Esophagus muscularis mucosa (tissue), 4 donors: ENCODE measurements at regions not wholly inside any gene's neighbourhood (a gene's known extent, or its start where the extent isn't known, plus 50 kb on each side); places are given as distances from the start of the nearest gene placed in this dataset.

Experiments
- DNase-seq: peaks from one replicate; pipeline ENCODE4 v3.0.0-alpha.2; 2017; ENCODE audit errors: extremely low spot score
- H3K27ac ChIP-seq, 4 donors: fragments of 200-600 bp; sonication (generic); replicated peaks in 1 of 4; 1 replicate in 3 of 4; 2 replicates in 1 of 4; pipeline ENCODE4 v1.5.1; 2016 to 2019; ENCODE audit warnings: mild to moderate bottlenecking in 1 of 4
- H3K27me3 ChIP-seq, 4 donors: fragments of 200-600 bp; sonication (generic); one replicate each; pipeline versions ENCODE4 v1.5.1 to v1.6.0; 2016 to 2019
- H3K36me3 ChIP-seq, 4 donors: fragments of 200-600 bp; sonication (generic); one replicate each; pipeline ENCODE4 v1.5.1; 2016 to 2019
- H3K4me1 ChIP-seq, 4 donors: fragments of 200-600 bp; sonication (generic); one replicate each; pipeline ENCODE4 v1.5.1; 2016 to 2019
- H3K4me3 ChIP-seq, 4 donors: fragments of 200-600 bp; sonication (generic); 1 replicate in 2 of 4; 2 replicates in 2 of 4; pipeline ENCODE4 v1.5.1; 2016 to 2019; ENCODE audit warnings: mild to moderate bottlenecking in 4 of 4, moderate library complexity in 1 of 4
- H3K9me3 ChIP-seq, 4 donors: fragments of 200-600 bp; sonication (generic); 1 replicate in 3 of 4; 2 replicates in 1 of 4; pipeline ENCODE4 v1.5.1; 2016 to 2019
- EP300 ChIP-seq: sonication (generic); formaldehyde crosslinking; IDR thresholded peaks from one replicate; pipeline ENCODE4 v1.6.1; 2017; ENCODE audit warnings: antibody characterized with exemption
- POLR2A ChIP-seq: fragments of 450-650 bp; IDR thresholded peaks from one replicate; pipeline ENCODE4 v1.6.1; 2017; ENCODE audit warnings: antibody characterized with exemption, moderate library complexity, mild to moderate bottlenecking, low read depth
- POLR2AphosphoS5 ChIP-seq, 2 donors: sonication (generic); formaldehyde crosslinking; IDR thresholded peaks; one replicate each; pipeline ENCODE4 v1.6.1; 2017; ENCODE audit warnings: antibody characterized with exemption in 2 of 2
- WGBS: methylation state at CpG from one replicate; pipeline ENCODE4 v1.1.5; 2018; 5-methylcytosine and 5-hydroxymethylcytosine counted together
- intact Hi-C: fragments of 100-400 bp; cut with DNase I; formaldehyde crosslinking; loops from one replicate; pipeline ENCODE4 v1.15.1; 2023
- TF ChIP-seq, protein P1 (sequence below), 3 experiments: fragments of 200-600 bp in 2 of 3; fragments of 450-650 bp in 1 of 3; sonication (generic) in 2 of 3; IDR thresholded peaks; one replicate each; pipeline ENCODE4 v1.5.1; 2017 to 2019; ENCODE audit warnings: antibody characterized with exemption in 3 of 3, mild to moderate bottlenecking in 2 of 3, moderate library complexity in 1 of 3

DNA sequence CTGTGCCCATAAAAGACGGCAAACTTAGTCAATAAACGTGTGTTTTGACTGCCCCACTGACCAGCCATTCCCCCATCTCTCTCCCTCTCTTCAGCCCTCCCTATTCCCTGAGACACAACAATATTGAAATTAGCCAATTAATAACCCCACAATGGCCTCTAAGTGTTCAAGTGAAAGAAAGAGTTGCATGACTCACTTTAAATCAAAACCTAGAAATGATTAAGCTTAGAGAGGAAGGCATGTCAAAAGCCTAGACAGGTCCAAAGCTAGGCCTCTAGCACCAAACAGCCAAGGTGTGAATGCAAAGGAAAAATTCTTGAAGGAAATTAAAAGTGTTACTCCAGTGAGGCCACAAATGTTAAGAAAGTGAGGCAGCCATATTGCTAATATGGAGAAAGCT, 261.6 kb upstream of the TBX18 start:
- H3K27ac ChIP-seq = no peak overlapping the region
- H3K27me3 ChIP-seq = no peaks in the 10 kb centered on the region
- DNase-seq = no peak
- H3K9me3 ChIP-seq = no peaks in the 10 kb centered on the region
- H3K4me1 ChIP-seq = no peaks in the 10 kb centered on the region
- intact Hi-C loops = no loop called here
- H3K36me3 ChIP-seq = no peaks in the 10 kb centered on the region
- 59% methylated on average over 2 of the region's 2 CpGs for WGBS
- TF ChIP-seq EP300 = no peak
- TF ChIP-seq, protein P1, sequence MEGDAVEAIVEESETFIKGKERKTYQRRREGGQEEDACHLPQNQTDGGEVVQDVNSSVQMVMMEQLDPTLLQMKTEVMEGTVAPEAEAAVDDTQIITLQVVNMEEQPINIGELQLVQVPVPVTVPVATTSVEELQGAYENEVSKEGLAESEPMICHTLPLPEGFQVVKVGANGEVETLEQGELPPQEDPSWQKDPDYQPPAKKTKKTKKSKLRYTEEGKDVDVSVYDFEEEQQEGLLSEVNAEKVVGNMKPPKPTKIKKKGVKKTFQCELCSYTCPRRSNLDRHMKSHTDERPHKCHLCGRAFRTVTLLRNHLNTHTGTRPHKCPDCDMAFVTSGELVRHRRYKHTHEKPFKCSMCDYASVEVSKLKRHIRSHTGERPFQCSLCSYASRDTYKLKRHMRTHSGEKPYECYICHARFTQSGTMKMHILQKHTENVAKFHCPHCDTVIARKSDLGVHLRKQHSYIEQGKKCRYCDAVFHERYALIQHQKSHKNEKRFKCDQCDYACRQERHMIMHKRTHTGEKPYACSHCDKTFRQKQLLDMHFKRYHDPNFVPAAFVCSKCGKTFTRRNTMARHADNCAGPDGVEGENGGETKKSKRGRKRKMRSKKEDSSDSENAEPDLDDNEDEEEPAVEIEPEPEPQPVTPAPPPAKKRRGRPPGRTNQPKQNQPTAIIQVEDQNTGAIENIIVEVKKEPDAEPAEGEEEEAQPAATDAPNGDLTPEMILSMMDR (IDR thresholded peaks at IDR 0.05) = no peak
- no peak for TF ChIP-seq POLR2A
- no peak for TF ChIP-seq POLR2AphosphoS5 (IDR thresholded peaks at IDR 0.05)
- H3K4me3 ChIP-seq = no peak overlapping the region

DNA sequence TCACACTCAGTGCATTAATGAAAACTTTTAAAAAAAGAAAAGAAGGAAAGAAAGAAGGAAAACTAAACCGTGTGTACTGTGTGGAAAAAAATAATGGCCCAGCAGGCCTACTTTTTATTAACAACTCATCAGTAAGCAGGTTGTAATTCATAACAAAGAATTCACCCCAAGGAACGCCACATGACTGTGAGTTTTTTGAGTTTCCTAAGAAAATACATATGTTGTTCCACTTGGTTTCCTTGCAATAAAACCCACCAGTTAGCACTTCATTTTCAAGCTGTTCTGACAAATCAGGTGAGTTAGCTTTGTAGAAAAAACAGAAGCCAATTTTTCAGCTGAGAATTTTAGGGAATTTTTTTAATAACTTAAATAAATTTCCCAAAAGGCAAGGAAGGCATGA, 259.3 kb upstream of the TBX18 start:
- 65% methylated on average over 2 of the region's 2 CpGs for WGBS
- TF ChIP-seq POLR2A (no peak), POLR2AphosphoS5 (IDR thresholded peaks at IDR 0.05) (no peak), EP300 (no peak)
- TF ChIP-seq, protein P1 (IDR thresholded peaks at IDR 0.05) = no peak
- H3K36me3 ChIP-seq = no peaks in the 10 kb centered on the region
- intact Hi-C loops = no loop called here
- H3K27ac ChIP-seq = no peak overlapping the region
- no peaks in the 10 kb centered on the region for H3K27me3 ChIP-seq
- DNase-seq = no peak
- no peaks in the 10 kb centered on the region for H3K4me1 ChIP-seq
- no peak overlapping the region for H3K4me3 ChIP-seq
- H3K9me3 ChIP-seq = no peaks in the 10 kb centered on the region

DNA sequence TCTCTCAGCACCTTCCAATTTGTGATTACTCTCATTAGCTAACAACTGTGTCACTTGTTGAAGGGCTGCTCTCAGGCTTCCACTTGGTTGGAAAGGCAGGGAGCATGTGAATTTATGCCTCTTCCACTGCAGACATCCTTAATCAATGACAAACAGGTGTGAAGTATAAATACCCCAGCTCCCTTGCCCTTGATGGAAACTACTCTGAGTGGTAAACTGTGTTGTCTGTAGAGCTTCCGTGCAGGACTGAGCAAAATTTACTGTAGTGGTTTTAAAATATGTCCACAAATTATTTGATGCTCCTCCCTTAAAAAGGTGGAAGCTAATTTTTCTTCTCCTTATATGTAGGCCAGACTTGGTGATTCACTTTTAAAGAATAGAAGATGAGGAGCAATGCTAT, 253.0 kb upstream of the TBX18 start:
- intact Hi-C loops = no loop called here
- Histone ChIP-seq H3K4me3 (no peak overlapping the region), H3K9me3 (no peaks in the 10 kb centered on the region), H3K36me3 (no peaks in the 10 kb centered on the region), H3K27ac (no peak overlapping the region), H3K27me3 (no peaks in the 10 kb centered on the region), H3K4me1 (peaks cover 0 to 4% (median 0%) of the 10 kb centered on the region in 4 donors)
- DNase-seq = no peak
- WGBS = 92% methylated on average over 1 of the region's 1 CpG
- no peak for TF ChIP-seq POLR2AphosphoS5 (IDR thresholded peaks at IDR 0.05)
- TF ChIP-seq POLR2A = no peak
- TF ChIP-seq, protein P1 (IDR thresholded peaks at IDR 0.05) = no peak
- TF ChIP-seq EP300 = no peak

DNA sequence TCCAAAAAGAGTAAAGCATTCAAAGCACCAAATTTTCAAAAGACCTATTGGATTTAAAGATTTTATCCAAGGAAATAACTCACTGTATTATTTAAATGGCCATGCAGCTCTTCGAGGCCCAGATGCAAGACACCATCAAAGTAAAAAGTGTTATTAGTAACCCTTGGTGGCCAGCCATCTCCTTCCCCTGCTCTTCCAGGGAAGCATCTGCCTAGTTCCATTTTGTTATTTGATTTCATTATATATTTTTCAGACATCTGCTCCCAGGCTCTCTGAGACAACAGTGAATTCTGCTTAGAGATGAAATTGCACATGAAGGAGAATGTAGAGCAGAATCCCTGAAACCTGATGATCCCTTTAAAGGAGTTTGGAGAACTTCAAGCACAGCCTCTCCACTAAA, 252.3 kb upstream of the TBX18 start:
- intact Hi-C loops = no loop called here

More for the DNA sequence above, 252.3 kb upstream of the TBX18 start:
- H3K27ac ChIP-seq = no peak overlapping the region
- H3K36me3 ChIP-seq = no peaks in the 10 kb centered on the region
- H3K27me3 ChIP-seq = no peaks in the 10 kb centered on the region
- DNase-seq = no peak
- no peak overlapping the region for H3K4me3 ChIP-seq
- WGBS = 95% methylated on average over 1 of the region's 1 CpG
- TF ChIP-seq, protein P1 (IDR thresholded peaks at IDR 0.05) = no peak
- no peak for TF ChIP-seq POLR2A
- TF ChIP-seq POLR2AphosphoS5 (IDR thresholded peaks at IDR 0.05) = no peak
- no peak for TF ChIP-seq EP300
- peaks cover 0 to 4% (median 0%) of the 10 kb centered on the region in 4 donors for H3K4me1 ChIP-seq
- no peaks in the 10 kb centered on the region for H3K9me3 ChIP-seq
